ENCODE measurements at regions not wholly inside any gene's neighbourhood (a gene's known extent, or its start where the extent isn't known, plus 50 kb on each side); places are given as distances from the start of the nearest gene placed in this dataset.

- intact Hi-C loops (cut with DNase I): loop anchor here in 2 of 10 donors (10.0 kb wide), 2 partner anchors 471 to 481 kb away; partner anchors contain the start of gene OSR1 (in 1 of the 2)
- H3K36me3 ChIP-seq: no peaks in the 10 kb centered on the region
- H3K9me3 ChIP-seq: no peaks in the 10 kb centered on the region
- no peak for ATAC-seq
- DNase-seq: no peak
- peaks cover 0 to 5% (median 0%) of the 10 kb centered on the region in 12 donors for H3K4me1 ChIP-seq
- H3K27ac ChIP-seq: no peak overlapping the region
- TF ChIP-seq POLR2A (IDR thresholded peaks at IDR 0.05): no peak
- peak in 8 of 12 donors; percentile 16 to 34 (median 26) for TF ChIP-seq CTCF (IDR thresholded peaks at IDR 0.05)
- WGBS, 4 donors: 62 to 77% (median 71%) methylated on average over 3 of the region's 3 CpGs
- H3K27me3 ChIP-seq: no peaks in the 10 kb centered on the region
- H3K4me3 ChIP-seq: no peak overlapping the region
Measured at GRCh38 chr2:18883616-18884456, 294.5 kb upstream of the NT5C1B start.

- intact Hi-C loops (cut with DNase I): no loop called here
- no peak for ATAC-seq
- DNase-seq: no peak
Measured at GRCh38 chr2:18871430-18871829, 282.1 kb upstream of the NT5C1B start.

GRCh38 chr2:18870307-18870706, 280.9 kb upstream of the NT5C1B start:
- TF ChIP-seq POLR2A (IDR thresholded peaks at IDR 0.05) (no peak), CTCF (IDR thresholded peaks at IDR 0.05) (no peak)
- Histone ChIP-seq H3K36me3 (no peaks in the 10 kb centered on the region), H3K4me3 (no peak overlapping the region), H3K27ac (no peak overlapping the region), H3K9me3 (no peaks in the 10 kb centered on the region), H3K4me1 (no peaks in the 10 kb centered on the region), H3K27me3 (no peaks in the 10 kb centered on the region)
- ATAC-seq (no peak), DNase-seq (no peak)
- intact Hi-C loops (cut with DNase I): no loop called here

More at GRCh38 chr2:18871430-18871829, 282.1 kb upstream of the NT5C1B start:
- TF ChIP-seq POLR2A (IDR thresholded peaks at IDR 0.05) (no peak), CTCF (IDR thresholded peaks at IDR 0.05) (no peak)
- Histone ChIP-seq H3K27me3 (no peaks in the 10 kb centered on the region), H3K4me1 (no peaks in the 10 kb centered on the region), H3K4me3 (no peak overlapping the region), H3K36me3 (no peaks in the 10 kb centered on the region), H3K27ac (no peak overlapping the region), H3K9me3 (no peaks in the 10 kb centered on the region)
- WGBS, 4 donors: 88 to 98% (median 95%) methylated on average over 2 of the region's 2 CpGs

GRCh38 chr2:18861951-18862350, 272.6 kb upstream of the NT5C1B start:
- ATAC-seq: no peak
- no peaks in the 10 kb centered on the region for H3K27me3 ChIP-seq
- H3K36me3 ChIP-seq: no peaks in the 10 kb centered on the region
- H3K9me3 ChIP-seq: no peaks in the 10 kb centered on the region
- DNase-seq: no peak
- intact Hi-C loops (cut with DNase I): no loop called here
- no peak overlapping the region for H3K27ac ChIP-seq
- no peaks in the 10 kb centered on the region for H3K4me1 ChIP-seq
- no peak overlapping the region for H3K4me3 ChIP-seq
- TF ChIP-seq POLR2A (IDR thresholded peaks at IDR 0.05) (no peak), CTCF (IDR thresholded peaks at IDR 0.05) (no peak)

Measured in heart left ventricle (tissue), 16 donors.